IMR-90 (cell line): ENCODE measurements at regions not wholly inside any gene's neighbourhood (a gene's known extent, or its start where the extent isn't known, plus 50 kb on each side); places are given as distances from the start of the nearest gene placed in this dataset.

Experiments used
- BHLHE40 ChIP-seq: fragments of 150-350 bp; IDR thresholded peaks from 2 replicates; pipeline ENCODE4 v1.6.1; 2016; ENCODE audit warnings: mild to moderate bottlenecking, low read depth, low read length
- CEBPB ChIP-seq: IDR thresholded peaks from 2 replicates; pipeline ENCODE4 v1.6.1; 2012; ENCODE audit warnings: low read depth, low read length, improper control_type of control experiment
- CTCF ChIP-seq: conservative IDR thresholded peaks from 2 replicates; pipeline ENCODE4 v1.5.1; 2012; ENCODE audit warnings: mild to moderate bottlenecking, low read depth, low read length, improper control_type of control experiment
- ELK1 ChIP-seq: fragments of 150-350 bp; IDR thresholded peaks from 2 replicates; pipeline ENCODE4 v1.6.1; 2016; ENCODE audit warnings: low read depth, mild to moderate bottlenecking, low read length, moderate library complexity, borderline replicate concordance
- FOS ChIP-seq: fragments of 150-350 bp; IDR thresholded peaks from 2 replicates; pipeline ENCODE4 v1.6.1; 2016; ENCODE audit warnings: low read depth, low read length
- MAZ ChIP-seq: IDR thresholded peaks from 2 replicates; pipeline ENCODE4 v1.6.1; 2012; ENCODE audit warnings: low read depth, mild to moderate bottlenecking, low read length, improper control_type of control experiment, moderate library complexity, borderline replicate concordance
- NFE2L2 ChIP-seq: fragments of 150-350 bp; IDR thresholded peaks from 2 replicates; pipeline ENCODE4 v1.6.1; 2016; ENCODE audit warnings: low read depth, mild to moderate bottlenecking, low read length
- POLR2A ChIP-seq: IDR thresholded peaks from 2 replicates; pipeline ENCODE4 v1.6.1; 2012; ENCODE audit warnings: mild to moderate bottlenecking, low read depth, low read length
- RAD21 ChIP-seq: IDR thresholded peaks from 2 replicates; pipeline ENCODE4 v1.6.1; 2012; ENCODE audit warnings: low read length, improper control_type of control experiment
- RFX5 ChIP-seq: IDR thresholded peaks from 2 replicates; pipeline ENCODE4 v1.8.0; 2012; ENCODE audit warnings: low read depth, mild to moderate bottlenecking, low read length, moderate library complexity
- SMC3 ChIP-seq: fragments of 150-350 bp; IDR thresholded peaks from 2 replicates; pipeline ENCODE4 v1.6.1; 2016; ENCODE audit warnings: low read depth, mild to moderate bottlenecking, antibody characterized with exemption, low read length, moderate library complexity
- USF2 ChIP-seq: fragments of 150-350 bp; IDR thresholded peaks from 2 replicates; pipeline ENCODE4 v1.6.1; 2017; ENCODE audit warnings: mild to moderate bottlenecking, antibody characterized with exemption, low read length, low read depth

GRCh38 chr13:74243637-74244526, 109.7 kb upstream of the KLF12 start:
- TF ChIP-seq ELK1 (no peak), POLR2A (no peak), RAD21 (no peak), CTCF (no peak), USF2 (no peak), FOS (no peak), CEBPB (peak; percentile 40; the same call in 1 of the 2 replicates), NFE2L2 (no peak), RFX5 (no peak), SMC3 (no peak), BHLHE40 (no peak), MAZ (no peak)
